GM12878 (cell line): ENCODE measurements at regions not wholly inside any gene's neighbourhood (a gene's known extent, or its start where the extent isn't known, plus 50 kb on each side); places are given as distances from the start of the nearest gene placed in this dataset.

Source experiments
- CTCF ChIP-seq, 3 experiments: IDR thresholded peaks in 2 of 3; conservative IDR thresholded peaks in 1 of 3; 2 replicates each; pipeline ENCODE4 v1.5.1; 2011; ENCODE audit warnings: low read depth in 3 of 3, low read length in 3 of 3, mild to moderate bottlenecking in 3 of 3, control low read depth in 2 of 3, moderate library complexity in 2 of 3, inconsistent platforms in 1 of 3, mixed read lengths in 1 of 3; ENCODE audit not compliant: control insufficient read depth in 2 of 3, insufficient read depth in 1 of 3; ENCODE audit errors: extremely low read depth in 1 of 3
- E4F1 ChIP-seq: fragments of 450-650 bp; IDR thresholded peaks from 2 replicates; pipeline ENCODE4 v1.6.1; 2018; ENCODE audit warnings: borderline replicate concordance, mild to moderate bottlenecking; ENCODE audit not compliant: partially characterized antibody
- HDGF ChIP-seq: fragments of 450-650 bp; IDR thresholded peaks from 2 replicates; pipeline ENCODE4 v1.6.1; 2016; ENCODE audit warnings: antibody characterized with exemption
- MTA3 ChIP-seq: IDR thresholded peaks from 2 replicates; pipeline ENCODE4 v1.6.1; 2012; ENCODE audit warnings: low read length, inconsistent platforms, borderline replicate concordance
- NR2F1 ChIP-seq: fragments of 450-650 bp; conservative IDR thresholded peaks from 2 replicates; pipeline ENCODE4 v1.6.1; 2017; ENCODE audit warnings: mild to moderate bottlenecking
- SIN3A ChIP-seq: IDR thresholded peaks from 2 replicates; pipeline ENCODE4 v1.6.1; 2012; ENCODE audit warnings: low read depth, low read length, improper control_type of control experiment
- ZZZ3 ChIP-seq: IDR thresholded peaks from 2 replicates; pipeline ENCODE4 v1.6.1; 2011; ENCODE audit warnings: low read depth; ENCODE audit not compliant: control insufficient read depth, insufficient read length

GRCh38 chr10:50993771-50994251 lies 80.5 kb upstream of the PRKG1 start:
- TF ChIP-seq MTA3 (no peak), ZZZ3 (no peak), E4F1 (no peak), NR2F1 (no peak), SIN3A (no peak), CTCF (IDR thresholded peaks at IDR 0.05 in 2 of 3, conservative IDR thresholded peaks at IDR 0.05 in 1 of 3; ENCODE audit: control insufficient read depth in 2 of 3, extremely low read depth in 1 of 3, insufficient read depth in 1 of 3, low read depth in 3 of 3, low read length in 3 of 3) (no peak), HDGF (no peak)
